ENCODE measurements at regions not wholly inside any gene's neighbourhood (a gene's known extent, or its start where the extent isn't known, plus 50 kb on each side); places are given as distances from the start of the nearest gene placed in this dataset.

DNA sequence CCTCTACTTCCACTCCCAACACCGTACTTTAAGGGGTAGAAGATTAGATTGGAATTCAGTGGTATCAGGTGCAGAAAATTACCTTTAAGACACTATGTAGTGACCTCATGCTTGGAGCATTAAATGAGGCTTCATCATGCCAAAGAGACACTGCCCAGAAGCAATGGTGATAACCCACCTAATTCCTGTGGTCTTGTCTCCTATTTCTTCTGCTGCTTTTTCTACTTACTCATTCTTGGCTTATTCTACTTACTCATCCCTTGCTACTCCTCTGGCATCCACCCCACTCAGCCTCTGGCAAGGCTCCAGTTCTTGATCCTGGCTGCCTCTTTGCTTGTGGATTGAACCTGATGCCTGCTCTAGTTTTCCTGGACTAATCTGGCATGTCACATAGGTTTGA, 62.3 kb upstream of the ADAMTS3 start:
- H3K4me3 ChIP-seq (ENCODE audit: low read length in 3 of 3): no peak overlapping the region
- no peak overlapping the region for H3K9ac ChIP-seq (ENCODE audit: low read depth in 1 of 3, low read length in 3 of 3)
- H3K36me3 ChIP-seq (ENCODE audit: control insufficient read depth in 3 of 3, insufficient read depth in 3 of 3, low read length in 3 of 3): no peaks in the 10 kb centered on the region
- no peak overlapping the region for H3K27ac ChIP-seq (ENCODE audit: low read depth, low read length)
- H3K9me3 ChIP-seq (ENCODE audit: control insufficient read depth in 3 of 3, low read length in 3 of 3): peaks cover 0 to 3% (median 0%) of the 10 kb centered on the region in 3 donors
- no peaks in the 10 kb centered on the region for H3K4me1 ChIP-seq (ENCODE audit: control insufficient read depth in 3 of 3, insufficient read depth in 3 of 3, low read length in 3 of 3)
- no peaks in the 10 kb centered on the region for H3K27me3 ChIP-seq (ENCODE audit: control insufficient read depth in 3 of 3, insufficient read depth in 3 of 3, low read length in 3 of 3)

DNA sequence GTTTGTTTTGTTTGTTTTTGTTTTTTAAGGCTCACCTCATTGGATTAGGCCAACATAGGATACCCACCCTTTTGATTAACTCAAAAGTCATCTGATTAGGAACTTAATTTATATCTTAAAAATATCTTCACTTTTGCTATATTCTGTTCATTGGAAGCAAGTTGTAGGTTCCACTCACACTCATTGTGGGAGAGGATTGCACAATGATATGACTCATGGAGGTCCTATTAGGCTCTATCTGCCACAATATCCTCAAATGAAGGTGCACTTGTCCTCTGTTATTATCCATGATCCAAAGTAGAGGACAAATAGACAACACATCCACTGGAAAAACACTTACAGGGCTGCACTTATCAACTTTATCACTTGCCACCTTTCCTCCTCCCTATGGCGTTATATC, 60.5 kb upstream of the ADAMTS3 start:
- H3K4me3 ChIP-seq (ENCODE audit: low read length in 3 of 3): no peak overlapping the region
- no peaks in the 10 kb centered on the region for H3K27me3 ChIP-seq (ENCODE audit: control insufficient read depth in 3 of 3, insufficient read depth in 3 of 3, low read length in 3 of 3)
- no peaks in the 10 kb centered on the region for H3K36me3 ChIP-seq (ENCODE audit: control insufficient read depth in 3 of 3, insufficient read depth in 3 of 3, low read length in 3 of 3)
- no peak overlapping the region for H3K9ac ChIP-seq (ENCODE audit: low read depth in 1 of 3, low read length in 3 of 3)
- H3K4me1 ChIP-seq (ENCODE audit: control insufficient read depth in 3 of 3, insufficient read depth in 3 of 3, low read length in 3 of 3): no peaks in the 10 kb centered on the region
- H3K27ac ChIP-seq (ENCODE audit: low read depth, low read length): no peak overlapping the region
- H3K9me3 ChIP-seq (ENCODE audit: control insufficient read depth in 3 of 3, low read length in 3 of 3): peaks cover 0 to 3% (median 0%) of the 10 kb centered on the region in 3 donors

- H3K4me3 ChIP-seq (ENCODE audit: low read length in 3 of 3): no peak overlapping the region
- H3K9ac ChIP-seq (ENCODE audit: low read depth in 1 of 3, low read length in 3 of 3): no peak overlapping the region
- H3K36me3 ChIP-seq (ENCODE audit: control insufficient read depth in 3 of 3, insufficient read depth in 3 of 3, low read length in 3 of 3): no peaks in the 10 kb centered on the region
- H3K9me3 ChIP-seq (ENCODE audit: control insufficient read depth in 3 of 3, low read length in 3 of 3): peaks cover 0 to 3% (median 0%) of the 10 kb centered on the region in 3 donors
- no peaks in the 10 kb centered on the region for H3K4me1 ChIP-seq (ENCODE audit: control insufficient read depth in 3 of 3, insufficient read depth in 3 of 3, low read length in 3 of 3)
- no peak overlapping the region for H3K27ac ChIP-seq (ENCODE audit: low read depth, low read length)
- no peaks in the 10 kb centered on the region for H3K27me3 ChIP-seq (ENCODE audit: control insufficient read depth in 3 of 3, insufficient read depth in 3 of 3, low read length in 3 of 3)
These were observed 58.7 kb upstream of the ADAMTS3 start for GRCh38 chr4:72627723-72628122.

Small RNA genes lying in the stretch of these regions (small RNA-seq; reads per million reads assigned to genes)
- 0.09 reads per million for gene RNU4ATAC9P

All from skeletal muscle tissue (tissue), 4 donors.